Activated CD4-positive, alpha-beta T cell treated with anti-CD3 and anti-CD28 coated beads, Interleukin-2, amount 50 U/mL, for 16 hours (primary cell): ENCODE measurements at regions not wholly inside any gene's neighbourhood (a gene's known extent, or its start where the extent isn't known, plus 50 kb on each side); places are given as distances from the start of the nearest gene placed in this dataset.
A peak's percentile ranks its signal among the peaks of the same experiment; 100 is the strongest.

ENCODE experiments used
- DNase-seq: peaks from one replicate; pipeline ENCODE4 v3.0.0-alpha.2; 2020

DNA sequence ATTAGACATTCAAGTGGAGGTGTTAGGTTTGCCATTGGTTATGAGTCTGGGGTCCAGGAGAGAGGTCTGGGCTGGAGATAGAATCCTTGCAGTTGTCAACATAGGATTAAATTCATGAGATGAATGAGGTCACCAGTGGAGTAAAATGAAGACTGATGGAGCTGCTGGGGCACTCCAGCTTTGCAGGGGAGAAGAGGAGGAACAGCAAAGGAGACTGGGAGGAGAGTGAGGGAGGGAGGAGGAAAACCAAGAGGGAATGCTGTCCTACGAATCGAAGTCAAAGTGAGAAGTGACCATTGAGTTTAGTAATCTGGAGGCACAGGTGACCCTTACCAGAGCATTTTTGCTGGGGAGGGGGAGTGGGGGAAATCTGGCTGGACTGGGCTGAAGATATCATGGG lies 178.2 kb upstream of the NR3C1 start:
- no peak for DNase-seq

DNA sequence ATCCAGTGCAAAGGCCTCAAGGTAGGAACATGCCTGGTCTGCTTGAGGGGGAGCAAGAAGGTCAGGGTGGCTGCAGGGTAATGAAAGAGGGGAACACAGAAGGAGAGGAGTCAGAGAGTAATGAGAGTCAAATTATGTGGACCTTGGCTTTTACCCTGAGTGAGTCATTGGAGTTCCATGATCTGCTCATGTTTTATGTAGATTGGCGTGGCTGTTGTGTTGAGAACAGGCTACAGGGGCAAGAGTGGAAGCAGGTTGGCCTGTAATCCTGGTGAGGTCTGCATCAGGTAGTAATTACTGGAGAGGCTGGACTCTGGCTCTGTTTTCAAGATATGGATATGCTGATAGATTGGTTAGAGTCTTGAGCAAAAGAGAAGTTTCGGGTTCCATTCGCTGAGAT lies 177.7 kb upstream of the NR3C1 start:
- no peak for DNase-seq

DNA sequence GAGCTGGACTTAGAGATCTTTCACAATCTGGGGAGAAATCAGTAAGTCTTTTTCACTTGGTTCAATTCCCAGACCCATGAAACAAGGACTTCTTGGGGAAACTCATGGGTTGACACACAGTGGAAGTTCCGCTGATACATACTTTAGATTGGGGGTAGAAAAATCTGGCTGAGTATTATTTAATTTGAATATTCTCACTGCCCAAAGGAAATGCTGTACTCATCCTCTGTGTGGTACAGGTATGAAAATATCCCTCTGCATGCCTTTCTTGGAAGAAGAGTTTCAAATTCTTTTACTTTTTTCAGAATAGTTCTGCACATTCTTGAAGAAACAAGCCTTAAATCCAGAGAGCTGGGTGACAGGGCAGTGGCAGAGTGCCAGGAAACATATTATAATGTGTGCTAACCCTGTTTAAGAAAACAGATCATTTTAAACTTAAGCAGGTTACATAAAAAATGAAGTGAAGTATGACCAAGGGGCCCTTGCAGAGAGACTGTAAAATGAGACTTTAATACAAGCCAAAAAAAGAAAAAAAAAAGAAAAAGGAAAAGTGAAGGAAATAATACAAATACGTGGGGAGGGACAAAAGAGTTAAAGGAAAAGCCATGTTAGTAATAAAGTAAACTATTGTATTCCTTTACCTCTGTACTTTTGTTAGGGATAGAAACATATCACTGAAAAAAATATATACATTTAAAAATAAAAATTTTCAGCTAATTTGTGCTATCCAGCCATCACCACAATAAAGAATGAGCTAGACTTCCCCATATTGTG lies 173.4 kb upstream of the NR3C1 start:
- no peak for DNase-seq

DNA sequence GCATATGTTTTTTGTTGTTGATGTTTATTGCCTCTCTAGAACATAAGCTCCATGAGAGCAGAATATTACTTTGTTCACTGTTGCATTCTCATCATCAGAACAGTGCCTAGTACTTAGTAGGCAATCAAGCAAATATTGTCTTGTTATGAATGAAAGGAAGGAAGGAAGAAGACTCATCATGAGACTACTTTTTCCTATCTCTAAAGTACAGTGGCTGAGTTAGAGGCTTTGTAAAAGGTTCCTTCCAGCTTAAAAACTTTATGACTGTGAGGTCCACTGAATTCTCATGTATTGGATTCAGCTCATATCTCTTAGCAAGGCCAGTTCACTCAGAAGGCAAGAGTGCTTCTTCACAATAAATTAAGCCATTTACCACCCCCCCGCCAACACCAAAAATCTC lies 171.8 kb upstream of the NR3C1 start:
- DNase-seq = peak; percentile 41

DNA sequence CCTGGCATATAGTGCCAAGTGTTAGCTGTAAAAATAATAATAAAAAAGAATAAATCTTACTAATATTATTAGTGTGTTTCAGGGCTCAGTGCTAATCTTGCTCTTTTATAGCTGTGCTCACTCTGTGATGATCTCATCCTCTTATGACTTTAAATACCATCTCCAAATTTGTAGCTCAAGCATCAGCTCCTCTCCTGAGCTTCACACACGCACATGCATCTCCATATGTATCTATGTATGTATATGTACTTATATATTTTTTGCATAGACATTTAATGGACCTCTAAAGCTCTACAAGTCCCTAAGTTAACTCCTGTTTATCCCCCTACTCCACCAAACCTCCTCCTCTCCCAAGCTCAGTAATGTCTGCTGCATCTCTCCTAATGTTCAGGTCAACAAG lies 170.8 kb upstream of the NR3C1 start:
- no peak for DNase-seq

DNA sequence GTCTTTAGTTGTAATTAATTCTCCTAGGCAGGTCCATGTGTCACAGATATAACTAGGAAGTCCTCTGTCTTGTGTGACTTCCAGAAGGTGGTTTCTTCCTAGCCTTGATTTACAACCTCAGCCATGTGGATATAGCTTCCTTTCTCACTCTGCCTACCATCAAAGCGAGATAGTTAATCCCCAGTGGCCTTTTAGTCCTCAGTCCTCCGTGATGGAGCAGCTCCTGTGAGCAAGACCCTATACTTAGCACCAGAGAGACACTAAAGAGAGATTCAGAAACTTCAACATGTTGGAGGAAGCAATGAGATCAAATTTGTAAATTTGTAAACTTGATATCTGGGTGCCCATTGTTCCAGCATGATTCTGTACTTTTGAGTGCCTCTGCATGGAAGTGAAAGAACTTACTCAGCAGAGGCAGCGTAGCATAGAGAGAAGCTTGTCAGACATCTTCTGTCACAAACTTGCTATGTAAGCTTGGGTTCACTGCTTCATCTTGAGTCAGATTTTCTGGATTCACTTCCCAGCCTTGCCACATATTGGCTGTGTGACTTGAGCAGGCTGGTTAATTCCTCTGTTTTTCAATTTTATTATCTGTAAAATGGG lies 170.2 kb upstream of the NR3C1 start:
- no peak for DNase-seq

DNA sequence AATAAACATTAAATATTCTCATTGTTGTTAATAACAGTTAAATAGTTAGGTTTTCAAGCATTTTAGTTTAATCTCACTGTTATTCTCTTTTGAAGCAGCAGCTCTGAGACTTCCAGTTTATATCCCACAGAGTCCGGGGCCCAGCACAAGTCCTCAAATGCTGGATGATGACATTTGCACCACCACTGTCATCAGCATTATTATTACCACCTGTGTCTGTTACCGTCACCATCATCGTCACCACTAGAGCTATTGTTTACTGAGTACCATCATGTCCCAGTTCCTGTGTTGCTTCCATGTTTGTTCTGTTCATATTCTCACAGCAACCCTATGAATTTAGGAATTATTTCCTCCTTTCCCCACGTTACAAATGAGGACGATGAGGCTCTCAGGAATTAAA lies 169.2 kb upstream of the NR3C1 start:
- no peak for DNase-seq

DNA sequence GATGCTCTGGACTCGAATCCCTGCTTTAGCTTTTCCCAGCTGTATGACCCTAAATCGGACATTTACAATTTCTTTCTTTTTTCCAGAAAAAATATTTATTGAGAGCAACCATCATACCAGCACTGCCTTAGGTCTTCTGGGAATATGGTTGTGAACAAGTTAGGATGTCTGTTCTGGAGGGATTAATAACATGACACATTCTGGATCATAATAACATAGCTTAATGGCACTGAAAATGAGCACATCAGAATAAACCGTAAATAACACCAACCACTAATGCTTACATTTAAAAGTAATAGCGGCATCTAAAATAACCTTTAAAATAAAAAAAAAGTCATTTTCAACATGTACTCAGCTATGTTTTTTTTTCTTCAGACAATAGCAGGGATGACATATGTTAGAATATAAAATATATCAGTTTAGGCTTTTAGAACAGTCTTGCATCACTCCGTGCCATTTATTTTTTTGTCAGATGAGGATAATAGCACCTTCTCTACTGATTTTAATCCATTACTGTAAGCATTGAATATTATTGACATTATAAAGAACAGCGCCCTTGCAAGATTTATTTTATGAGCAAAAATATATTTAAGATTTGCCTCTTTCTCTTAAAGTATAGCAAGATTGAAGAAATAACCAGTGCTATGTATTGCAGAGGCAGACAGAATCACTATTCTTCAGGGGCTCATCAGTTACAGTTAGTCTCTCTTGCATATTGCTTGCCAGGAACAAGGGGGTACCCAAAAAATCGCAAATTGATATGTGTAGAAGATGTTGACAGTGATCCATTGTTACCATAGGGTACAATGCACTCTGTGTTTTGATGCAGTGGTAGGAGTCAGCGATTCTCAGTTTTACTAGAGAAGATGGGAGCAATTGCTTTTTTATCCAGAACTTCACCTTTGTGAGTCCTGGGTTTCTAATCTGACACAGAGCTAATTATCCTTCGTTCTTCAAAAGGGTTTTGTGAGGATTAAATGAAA lies 168.4 kb upstream of the NR3C1 start:
- no peak for DNase-seq

DNA sequence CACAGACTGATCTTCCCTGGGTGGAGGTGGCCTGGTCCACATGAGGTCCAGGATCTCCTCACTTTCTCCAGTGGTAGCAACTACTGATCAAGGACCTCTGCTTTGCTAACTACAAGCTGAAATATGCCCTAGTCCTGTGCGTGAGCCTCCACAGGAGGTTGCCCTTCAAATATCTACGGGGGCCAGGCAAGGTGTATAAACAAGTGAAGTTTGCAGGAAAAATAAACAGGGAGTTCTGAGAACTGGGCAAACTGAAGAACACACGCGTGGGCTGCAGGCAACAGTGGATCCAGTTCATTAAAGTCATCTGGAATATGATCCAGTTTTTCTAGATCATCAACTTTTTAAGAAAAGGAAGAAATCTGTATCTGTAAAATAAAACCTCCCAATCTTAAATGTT lies 167.5 kb upstream of the NR3C1 start:
- no peak for DNase-seq

DNA sequence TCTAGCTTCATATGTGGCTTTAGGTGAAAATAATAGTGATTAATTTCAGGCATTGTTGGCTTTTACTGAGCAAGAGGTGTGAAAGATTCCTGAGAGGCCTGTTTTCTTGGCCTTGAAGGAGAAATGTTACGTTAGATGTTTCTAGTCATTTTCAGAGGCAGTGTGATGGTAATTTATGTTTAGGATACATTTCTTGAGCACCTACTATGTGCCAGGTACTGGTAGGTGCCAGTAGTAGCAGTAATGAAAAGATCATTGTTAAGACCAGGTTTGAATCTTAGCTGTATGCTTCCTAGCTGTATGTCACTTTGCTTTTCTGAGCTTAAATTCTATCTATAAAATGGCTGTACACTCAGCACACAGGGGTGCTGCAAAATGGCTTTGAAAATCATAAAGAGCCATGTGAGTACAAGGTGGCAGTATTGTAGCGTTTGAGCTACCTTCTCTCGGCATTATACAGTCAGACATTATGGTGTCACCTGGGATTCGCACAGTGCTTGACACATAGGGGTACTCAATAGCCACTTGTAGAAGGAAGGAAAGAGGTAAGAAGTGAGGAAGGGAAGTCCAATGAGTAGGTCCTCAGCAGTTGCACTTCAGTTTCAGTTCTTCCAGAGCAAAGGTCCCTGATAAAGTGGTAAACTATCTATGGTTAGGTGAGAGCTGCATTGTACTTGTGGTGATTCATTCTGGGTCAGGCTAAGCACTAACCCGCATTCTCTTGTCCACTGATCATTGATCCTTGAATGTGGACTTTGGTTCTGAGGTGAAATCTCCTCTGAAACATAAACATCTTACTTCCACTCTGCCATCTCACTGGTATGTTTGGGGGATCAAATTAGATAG lies 166.5 kb upstream of the NR3C1 start:
- DNase-seq = no peak

DNA sequence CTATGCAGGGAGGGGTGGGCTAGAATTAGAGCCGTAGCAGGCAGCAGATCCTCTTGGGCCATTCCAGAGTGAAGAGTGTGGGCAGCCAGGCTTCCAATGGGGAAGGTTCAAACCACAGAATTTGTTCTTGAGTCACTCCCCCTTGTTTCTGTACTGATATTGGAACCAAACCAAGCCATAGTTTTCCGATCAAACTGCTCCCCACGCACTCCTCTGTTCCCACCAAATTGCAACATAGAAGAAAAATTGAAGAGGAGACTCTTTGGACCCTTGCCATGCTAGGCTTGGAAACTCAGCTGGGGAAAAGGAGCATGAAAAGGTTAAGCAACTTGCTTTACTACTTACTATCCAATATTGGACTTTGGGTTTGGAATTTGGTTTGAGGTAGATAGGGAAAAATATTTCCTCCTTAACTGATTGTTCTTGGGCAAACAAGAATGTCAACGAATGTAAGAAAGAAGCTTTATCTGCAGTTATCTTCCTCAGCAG lies 165.8 kb upstream of the NR3C1 start:
- no peak for DNase-seq

DNA sequence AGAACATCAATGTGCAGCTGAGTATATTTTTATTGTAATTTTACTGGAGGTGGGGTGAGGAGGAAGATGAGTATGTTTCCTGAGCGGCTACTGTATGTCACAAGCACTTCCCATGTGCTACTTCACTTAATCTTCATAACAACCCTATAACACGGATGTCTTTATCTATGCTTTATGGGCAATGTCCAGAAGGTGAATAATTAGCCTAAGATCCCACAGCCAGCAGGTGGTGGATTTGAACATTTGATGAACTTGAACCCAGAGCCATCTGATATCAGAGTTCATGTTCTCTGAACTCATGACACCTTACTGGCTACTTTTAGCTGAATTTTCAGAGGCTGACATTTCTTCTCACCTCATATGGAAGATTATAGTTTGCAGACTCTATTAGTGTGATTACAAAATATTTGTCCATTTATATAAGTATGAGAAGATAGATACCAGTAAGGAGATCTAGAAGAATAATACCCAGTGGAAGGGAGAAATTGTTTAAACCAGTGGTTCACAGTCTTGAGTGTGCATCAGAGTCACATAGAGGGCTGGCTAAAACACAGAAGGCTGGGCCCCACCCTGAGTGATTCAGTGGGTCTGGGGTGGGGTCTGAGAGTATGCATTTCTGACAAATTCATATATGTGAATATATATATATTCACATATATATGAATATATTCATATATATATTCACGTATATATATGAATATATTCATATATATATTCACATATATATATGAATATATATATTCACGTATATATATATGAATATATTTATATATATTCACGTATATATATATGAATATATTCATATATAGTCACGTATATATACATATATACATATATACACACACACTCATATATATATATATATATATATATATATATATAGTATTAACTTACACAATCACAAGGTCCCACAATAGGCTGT lies 164.4 kb upstream of the NR3C1 start:
- no peak for DNase-seq

DNA sequence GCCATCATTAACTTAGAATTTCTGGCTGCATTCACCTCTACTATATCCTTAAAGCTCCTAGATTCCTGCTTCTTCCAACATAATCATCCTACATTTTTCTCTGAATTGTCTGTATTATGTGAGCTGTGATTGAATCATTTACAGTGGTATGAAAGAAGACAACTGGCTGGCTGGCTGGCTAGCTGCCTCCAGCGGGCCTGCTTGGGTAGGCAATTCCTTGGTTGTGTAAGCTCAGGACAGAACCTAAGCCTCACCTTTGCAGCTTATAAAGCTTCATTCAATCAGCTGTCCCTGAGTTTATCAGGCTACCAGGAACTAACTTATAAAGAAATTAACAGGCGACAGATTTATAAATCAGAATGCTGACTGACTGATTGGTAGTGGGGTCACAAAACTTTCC lies 162.7 kb upstream of the NR3C1 start:
- no peak for DNase-seq

DNA sequence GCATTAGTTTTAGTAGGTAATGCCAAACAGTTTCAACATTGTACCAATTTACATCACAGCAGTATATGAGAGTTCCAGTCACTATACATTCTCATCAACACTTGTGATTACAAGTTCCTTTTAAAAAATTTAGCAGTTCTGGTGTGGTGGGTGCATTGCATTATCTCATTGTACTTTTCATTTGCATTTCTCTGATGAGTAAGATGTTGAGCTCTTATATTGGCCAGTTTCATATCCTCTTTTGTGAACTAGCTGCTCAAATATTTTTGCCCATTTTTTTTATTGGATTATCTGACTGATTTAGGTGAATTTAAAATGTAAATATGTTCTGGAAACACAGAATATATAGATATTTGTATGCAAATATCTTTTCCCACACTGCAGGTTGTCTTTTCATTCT lies 160.9 kb upstream of the NR3C1 start:
- no peak for DNase-seq

DNA sequence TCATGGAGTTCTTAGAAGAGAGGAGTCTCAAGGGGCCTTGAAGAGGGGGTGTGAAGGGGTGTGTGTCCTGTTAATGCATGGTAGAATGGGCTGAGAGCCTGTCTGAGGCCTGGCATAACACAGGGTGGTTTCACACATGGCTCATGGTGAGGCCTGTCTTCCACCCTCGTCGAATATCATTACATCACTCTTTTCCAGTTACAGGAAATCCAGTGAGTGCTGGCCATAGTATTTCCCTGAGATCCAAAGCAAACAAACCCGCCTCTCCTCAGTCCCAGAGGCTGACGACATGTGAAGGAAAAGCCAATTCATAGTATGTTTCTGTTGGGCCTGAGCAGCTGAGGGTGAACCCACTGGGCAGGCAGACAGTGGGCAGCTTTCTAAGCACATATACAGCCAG lies 159.4 kb upstream of the NR3C1 start:
- DNase-seq = no peak

DNA sequence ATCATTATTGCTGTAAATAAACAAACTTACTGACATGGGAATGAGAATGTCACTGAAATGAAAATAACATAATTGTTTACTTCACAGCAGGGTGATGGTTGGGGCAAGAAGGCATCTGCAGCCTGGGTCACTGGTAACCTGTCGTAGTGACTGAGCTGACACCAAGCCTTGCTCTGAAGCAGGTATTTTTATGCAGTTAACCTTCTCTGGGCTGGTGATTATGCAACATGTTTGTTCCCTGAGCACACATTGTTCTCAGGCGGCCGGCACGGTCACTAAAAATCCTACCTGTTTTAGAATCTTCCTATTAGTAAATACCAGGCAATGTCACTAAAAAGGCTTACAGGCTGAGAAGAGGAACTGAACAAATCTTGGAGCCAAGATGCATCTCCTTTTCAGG lies 157.7 kb upstream of the NR3C1 start:
- no peak for DNase-seq

DNA sequence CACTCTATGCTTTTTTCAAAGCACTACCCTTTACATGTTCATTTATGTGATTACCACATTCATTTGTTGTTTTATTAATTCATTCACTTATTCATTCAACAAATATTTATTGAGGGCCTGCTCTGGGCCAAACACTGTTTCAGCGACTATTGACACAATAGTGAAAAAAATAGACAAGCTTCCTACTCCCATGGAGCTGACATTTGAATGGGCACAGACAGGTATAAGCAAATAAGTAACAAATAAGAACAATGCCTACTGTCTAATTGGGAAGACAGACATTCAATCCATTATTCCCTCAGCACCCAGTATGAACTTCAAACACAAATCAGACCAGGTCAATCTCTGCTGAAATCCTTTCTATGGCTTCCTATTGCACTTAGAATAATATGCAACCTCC lies 156.9 kb upstream of the NR3C1 start:
- no peak for DNase-seq

DNA sequence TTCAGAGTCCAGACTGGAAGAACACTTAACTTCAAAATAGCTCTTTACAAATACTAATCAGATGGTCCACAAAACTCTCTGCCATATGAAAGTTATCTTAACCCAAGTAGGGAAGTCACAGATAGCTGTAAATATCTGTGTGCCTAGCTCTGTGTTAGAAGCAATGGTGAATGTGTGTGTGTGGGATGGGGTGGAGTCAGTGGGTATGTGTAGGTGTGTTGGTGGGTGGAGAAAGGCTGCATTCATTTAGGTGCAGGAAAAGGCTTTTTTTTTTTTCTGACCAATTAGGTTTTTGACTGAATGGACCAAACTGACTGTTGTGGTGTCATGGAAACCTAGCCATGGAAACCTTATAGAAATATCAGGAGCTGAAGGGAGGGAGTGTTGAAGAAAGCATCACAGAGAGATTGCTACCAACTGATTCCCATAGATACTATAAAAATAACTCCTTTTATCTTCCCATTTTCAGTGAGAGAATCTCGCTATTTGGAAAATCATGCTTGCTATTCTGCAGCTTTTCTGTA lies 156.2 kb upstream of the NR3C1 start:
- DNase-seq = no peak

DNA sequence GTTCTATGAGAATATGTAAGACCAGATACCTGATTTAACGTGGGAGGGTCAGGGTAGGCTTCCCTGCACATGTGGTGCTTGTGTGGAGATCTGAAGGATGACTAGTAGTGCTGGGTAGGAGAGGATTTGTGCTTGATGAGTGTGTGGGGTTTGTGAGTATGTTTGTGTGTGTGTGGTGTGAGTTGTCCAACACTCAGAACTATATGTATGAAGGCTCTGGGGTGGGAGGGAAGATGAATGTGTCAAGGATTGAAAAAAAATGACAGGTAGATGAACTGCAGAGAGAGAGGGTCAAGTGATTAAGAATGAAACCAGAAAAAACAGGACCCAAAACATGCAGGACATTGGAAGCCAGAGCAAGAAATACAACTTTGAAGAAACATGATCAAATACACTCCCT lies 154.6 kb upstream of the NR3C1 start:
- DNase-seq = peak; percentile 28

DNA sequence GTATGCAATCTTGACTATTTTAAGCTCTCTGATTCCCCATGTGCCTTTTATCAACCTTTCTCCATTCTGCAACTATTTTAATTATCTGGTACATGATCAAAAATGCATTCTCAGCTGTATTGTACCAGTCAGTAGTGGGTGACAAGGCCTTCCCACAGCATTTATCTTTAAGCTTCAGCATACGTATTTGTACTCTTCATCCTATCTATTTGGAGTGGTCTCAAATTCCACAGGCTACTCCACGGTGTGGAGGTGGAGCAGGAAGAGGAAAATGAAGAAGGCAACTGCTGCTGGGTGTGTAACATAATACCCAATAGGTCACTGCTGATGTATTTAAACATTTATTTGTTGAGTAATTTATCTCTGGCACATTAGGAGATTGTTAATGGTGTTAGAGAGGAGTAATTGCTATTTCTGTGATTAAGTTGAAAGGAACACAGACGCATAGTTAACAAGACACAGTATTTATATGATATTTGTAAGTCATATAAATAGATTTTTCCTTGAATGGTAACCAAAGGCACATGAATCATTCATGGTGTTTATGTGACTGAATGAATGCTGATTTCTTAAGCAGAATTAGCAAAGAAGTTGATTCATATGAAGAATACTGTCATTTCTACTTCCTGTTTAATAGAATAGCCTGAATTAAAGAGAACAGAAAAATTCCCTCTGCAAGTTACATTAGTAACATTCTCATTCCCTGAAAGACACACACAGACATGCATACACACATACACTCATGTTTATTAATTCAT lies 153.8 kb upstream of the NR3C1 start:
- peak; percentile 61 for DNase-seq
